ENCODE measurements at regions not wholly inside any gene's neighbourhood (a gene's known extent, or its start where the extent isn't known, plus 50 kb on each side); places are given as distances from the start of the nearest gene placed in this dataset.

- no peak for TF ChIP-seq CTCF (conservative IDR thresholded peaks at IDR 0.05; ENCODE audit: low read depth, low read length)
- no peak for TF ChIP-seq EZH2phosphoT487 (IDR thresholded peaks at IDR 0.05; ENCODE audit: borderline replicate concordance, low read length)
- no peak for TF ChIP-seq EZH2 (IDR thresholded peaks at IDR 0.05; ENCODE audit: low read length, unreplicated experiment)
Measured at GRCh38 chr15:35184646-35185045, 99.6 kb upstream of the NANOGP8 start.

All from PC-3 (cell line).